Choroid plexus epithelial cell (primary cell): ENCODE measurements at regions not wholly inside any gene's neighbourhood (a gene's known extent, or its start where the extent isn't known, plus 50 kb on each side); places are given as distances from the start of the nearest gene placed in this dataset.
A peak's percentile ranks its signal among the peaks of the same experiment; 100 is the strongest.

Experiments used
- DNase-seq: peaks from one replicate; pipeline ENCODE4 v3.0.0-alpha.2; 2010; ENCODE audit warnings: low read depth
- H3K4me3 ChIP-seq: 2 replicates; pipeline ENCODE4 v1.5.1; 2011; ENCODE audit warnings: low read depth, mild to moderate bottlenecking, control low read depth, low read length, moderate library complexity
- CTCF ChIP-seq: conservative IDR thresholded peaks from 2 replicates; pipeline ENCODE4 v1.5.1; 2011; ENCODE audit warnings: low read depth, mild to moderate bottlenecking, control low read depth, inconsistent platforms, low read length, moderate library complexity

GRCh38 chr2:217412721-217413120, 552.9 kb upstream of the TNP1 start:
- TF ChIP-seq CTCF = no peak
- no peak overlapping the region for H3K4me3 ChIP-seq
- DNase-seq = peak; percentile 49

- TF ChIP-seq CTCF = no peak
- H3K4me3 ChIP-seq = no peak overlapping the region
- no peak for DNase-seq
These were observed 552.4 kb upstream of the TNP1 start for GRCh38 chr2:217412277-217412676.

- no peak for TF ChIP-seq CTCF
- no peak overlapping the region for H3K4me3 ChIP-seq
- DNase-seq = no peak
These were observed 550.8 kb upstream of the TNP1 start for GRCh38 chr2:217410681-217410960.

- H3K4me3 ChIP-seq = no peak overlapping the region
- TF ChIP-seq CTCF = no peak
- DNase-seq = no peak
These were observed 550.3 kb upstream of the TNP1 start for GRCh38 chr2:217409949-217410680.

- H3K4me3 ChIP-seq = no peak overlapping the region
- DNase-seq = no peak
- TF ChIP-seq CTCF = no peak
These were observed 547.5 kb upstream of the TNP1 start for GRCh38 chr2:217407362-217407761.

GRCh38 chr2:217404236-217404760, 544.4 kb upstream of the TNP1 start:
- no peak overlapping the region for H3K4me3 ChIP-seq
- DNase-seq = no peak
- TF ChIP-seq CTCF = no peak

- DNase-seq = no peak
- no peak for TF ChIP-seq CTCF
- no peak overlapping the region for H3K4me3 ChIP-seq
These were observed 543.0 kb upstream of the TNP1 start for GRCh38 chr2:217402761-217403383.
